Mucosa of descending colon (tissue), 3 donors: ENCODE measurements at regions not wholly inside any gene's neighbourhood (a gene's known extent, or its start where the extent isn't known, plus 50 kb on each side); places are given as distances from the start of the nearest gene placed in this dataset.
"Not testable (repeated sequence)": the region's sequence is repeated elsewhere in the genome, so short reads cannot be mapped to it uniquely, and the experiment has no call there.

Experiments used
- ATAC-seq: fragments of 200-7000 bp; cut with Tn5 transposase; one replicate; pipeline ENCODE4 v1.9.1; 2020; ENCODE audit warnings: mild to moderate bottlenecking, moderate library complexity
- DNase-seq, 3 donors: peaks; one replicate each; pipeline ENCODE4 v3.0.0-alpha.2; 2020
- H3K36me3 ChIP-seq: fragments of 200-600 bp; one replicate; pipeline ENCODE4 v1.8.0; 2021; ENCODE audit warnings: low read depth, mild to moderate bottlenecking
- H3K4me1 ChIP-seq: fragments of 200-600 bp; one replicate; pipeline ENCODE4 v1.8.0; 2021; ENCODE audit warnings: low read depth, mild to moderate bottlenecking
- H3K4me3 ChIP-seq: fragments of 200-600 bp; one replicate; pipeline ENCODE4 v1.8.0; 2021; ENCODE audit warnings: mild to moderate bottlenecking
- H3K9me3 ChIP-seq: fragments of 200-600 bp; one replicate; pipeline ENCODE4 v1.8.0; 2021; ENCODE audit warnings: mild to moderate bottlenecking
- CTCF ChIP-seq: fragments of 200-600 bp; IDR thresholded peaks from one replicate; pipeline ENCODE4 v1.8.0; 2022; ENCODE audit warnings: antibody characterized with exemption, mild to moderate bottlenecking
- intact Hi-C, 2 donors: fragments of 100-400 bp; cut with DNase I in 1 of 2; cut with micrococcal nuclease in 1 of 2; formaldehyde crosslinking; loops; one replicate each; pipeline versions ENCODE4 v1.11.0 to v1.11.1; 2022; cut with DNase I, micrococcal nuclease
- donor health status: DM: no; HTN: no; CAD: no; lungs with moderate emphysema.
- donor health status: DM: no; HTN: no; CAD: no.
- donor health status: DM: no; HTN: yes; CAD: no.

DNA sequence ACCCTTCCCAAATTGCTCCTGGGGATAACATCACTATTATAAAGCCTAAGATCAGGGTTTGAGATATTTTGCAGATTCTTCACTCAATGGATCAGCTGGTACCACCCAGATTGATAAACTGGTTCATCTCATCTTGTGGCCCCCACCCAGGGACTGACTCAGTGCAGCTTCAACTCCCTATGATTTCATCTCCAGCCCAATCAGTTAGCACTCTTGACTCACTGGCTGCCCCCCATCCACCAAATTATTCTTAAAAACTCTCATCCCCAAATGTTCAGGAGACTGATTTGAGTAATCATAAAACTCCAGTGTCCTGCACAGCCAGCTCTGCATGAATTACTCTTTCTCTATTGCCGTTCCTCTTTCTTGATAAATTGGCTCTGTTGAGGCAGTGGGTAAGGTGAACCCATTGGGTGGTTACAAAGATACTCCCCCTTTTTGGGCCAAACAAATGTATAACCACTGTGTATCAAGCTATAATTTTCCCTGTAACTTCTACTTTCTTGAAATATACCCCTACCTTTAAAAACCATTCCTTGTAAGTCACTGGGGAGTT is 263.3 kb upstream of the IL12B start:
- intact Hi-C loops: no loop called here
- Histone ChIP-seq H3K4me1 (no peaks in the 10 kb centered on the region), H3K9me3 (no peaks in the 10 kb centered on the region), H3K4me3 (no peak overlapping the region), H3K36me3 (no peaks in the 10 kb centered on the region)
- TF ChIP-seq CTCF: no peak
- ATAC-seq (no peak), DNase-seq (no peak)

DNA sequence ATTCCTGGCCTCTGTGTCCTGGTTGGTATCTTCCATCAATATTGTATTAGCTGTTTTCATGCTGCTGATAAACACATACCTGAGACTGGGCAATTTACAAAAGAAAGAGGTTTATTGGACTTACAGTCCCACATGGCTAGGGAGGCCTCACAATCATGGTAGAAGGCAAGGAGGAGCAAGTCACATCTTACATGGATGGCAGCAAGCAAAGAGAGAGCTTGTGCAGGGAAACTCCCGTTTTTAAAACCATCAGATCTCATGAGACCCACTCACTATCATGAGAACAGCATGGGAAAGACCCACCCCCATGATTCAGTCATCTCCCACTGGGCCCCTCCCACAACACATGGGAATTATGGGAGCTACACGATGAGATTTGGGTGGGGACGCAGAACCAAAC is 265.3 kb upstream of the IL12B start:
- H3K9me3 ChIP-seq, DNase-seq, H3K36me3 ChIP-seq, ATAC-seq, H3K4me1 ChIP-seq, H3K4me3 ChIP-seq, intact Hi-C loops: not testable (repeated sequence)

- H3K9me3 ChIP-seq: no peaks in the 10 kb centered on the region
- H3K36me3 ChIP-seq: no peaks in the 10 kb centered on the region
- no peak overlapping the region for H3K4me3 ChIP-seq
- H3K4me1 ChIP-seq: no peaks in the 10 kb centered on the region
- no peak for TF ChIP-seq CTCF
- ATAC-seq: no peak
- no peak for DNase-seq
- intact Hi-C loops: no loop called here
These were observed 270.9 kb upstream of the IL12B start for GRCh38 chr5:159601216-159601615.

- no peak for TF ChIP-seq CTCF
- H3K36me3 ChIP-seq: no peaks in the 10 kb centered on the region
- intact Hi-C loops: no loop called here
- no peak overlapping the region for H3K4me3 ChIP-seq
- ATAC-seq: no peak
- H3K4me1 ChIP-seq: no peaks in the 10 kb centered on the region
- DNase-seq: no peak
- no peaks in the 10 kb centered on the region for H3K9me3 ChIP-seq
These were observed 272.1 kb upstream of the IL12B start for GRCh38 chr5:159602434-159602833.

DNA sequence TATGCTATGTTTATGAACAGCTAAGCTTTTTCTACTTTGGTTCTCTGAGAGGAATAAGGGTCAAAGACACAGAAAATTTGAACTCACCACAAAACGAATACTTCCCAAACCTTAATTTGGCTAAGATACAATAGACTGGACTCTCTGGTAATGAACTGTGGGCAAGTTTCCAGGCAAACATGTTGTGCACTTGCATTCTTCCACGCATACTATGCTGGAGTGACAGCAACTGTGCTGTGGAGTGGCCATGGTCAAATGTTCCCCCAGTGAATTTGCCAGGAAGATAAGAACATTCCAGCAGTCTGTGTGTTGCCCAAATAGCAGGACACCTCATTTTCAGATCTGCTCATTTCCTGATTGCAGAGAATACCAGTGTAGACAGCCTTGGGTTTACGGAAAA is 275.3 kb upstream of the IL12B start:
- no peak for ATAC-seq
- DNase-seq: no peak
- Histone ChIP-seq H3K4me3 (no peak overlapping the region), H3K9me3 (no peaks in the 10 kb centered on the region), H3K4me1 (no peaks in the 10 kb centered on the region), H3K36me3 (no peaks in the 10 kb centered on the region)
- intact Hi-C loops: no loop called here
- TF ChIP-seq CTCF: no peak

GRCh38 chr5:159609359-159609758 is 279.1 kb upstream of the IL12B start:
- Histone ChIP-seq H3K36me3 (no peaks in the 10 kb centered on the region), H3K9me3 (no peaks in the 10 kb centered on the region), H3K4me3 (no peak overlapping the region), H3K4me1 (no peaks in the 10 kb centered on the region)
- DNase-seq (no peak), ATAC-seq (no peak)
- intact Hi-C loops: no loop called here
- no peak for TF ChIP-seq CTCF
